RCC 7860 (cell line): ENCODE measurements at regions not wholly inside any gene's neighbourhood (a gene's known extent, or its start where the extent isn't known, plus 50 kb on each side); places are given as distances from the start of the nearest gene placed in this dataset.
A peak's percentile ranks its signal among the peaks of the same experiment; 100 is the strongest.

ENCODE experiments used
- DNase-seq: peaks from one replicate; pipeline ENCODE4 v3.0.0-alpha.2; 2015; ENCODE audit warnings: low spot score
- FAIRE-seq: peaks from 2 replicates; lab custom pipeline; 2012; peaks lifted over from hg19 to GRCh38; lab: Jason Lieb, UNC

DNA sequence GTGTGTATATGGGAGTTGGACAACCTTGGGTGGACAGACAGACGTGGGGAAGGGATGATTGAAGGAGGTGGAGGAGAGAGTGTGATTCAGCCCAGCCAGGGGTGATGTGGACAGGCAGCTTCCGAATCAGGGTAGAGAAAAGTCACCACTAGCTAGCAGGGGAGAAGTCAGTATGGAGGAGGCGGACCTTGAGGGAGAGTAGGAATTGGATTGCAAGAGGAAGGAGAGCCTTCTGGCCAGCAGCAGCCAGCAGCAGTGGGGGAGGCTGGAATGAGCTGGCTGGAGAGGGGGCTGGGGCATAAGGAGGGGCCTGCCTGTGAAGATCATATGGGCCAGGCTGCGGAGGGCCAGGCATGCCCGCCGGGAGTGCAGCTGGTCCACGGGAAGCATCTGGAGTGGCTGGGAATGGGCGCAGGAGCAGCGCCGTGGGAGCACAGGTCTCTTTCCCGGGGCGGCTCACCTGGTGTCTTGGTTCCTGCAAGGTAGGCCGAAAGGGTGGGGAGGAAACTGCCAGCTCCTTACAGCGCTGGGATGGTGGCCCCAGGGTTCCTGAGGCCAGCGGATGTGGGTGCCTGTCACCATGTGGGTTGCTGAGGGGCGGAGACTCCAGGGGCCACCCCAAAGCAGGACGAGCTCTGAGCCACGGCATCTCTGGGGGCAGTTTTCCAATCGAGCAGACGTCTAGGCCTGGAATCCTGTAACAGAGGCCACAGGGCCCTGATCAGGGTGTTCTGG lies 235.3 kb downstream of the SEC14L1 start:
- FAIRE-seq (no peak), DNase-seq (peak; percentile 55)

DNA sequence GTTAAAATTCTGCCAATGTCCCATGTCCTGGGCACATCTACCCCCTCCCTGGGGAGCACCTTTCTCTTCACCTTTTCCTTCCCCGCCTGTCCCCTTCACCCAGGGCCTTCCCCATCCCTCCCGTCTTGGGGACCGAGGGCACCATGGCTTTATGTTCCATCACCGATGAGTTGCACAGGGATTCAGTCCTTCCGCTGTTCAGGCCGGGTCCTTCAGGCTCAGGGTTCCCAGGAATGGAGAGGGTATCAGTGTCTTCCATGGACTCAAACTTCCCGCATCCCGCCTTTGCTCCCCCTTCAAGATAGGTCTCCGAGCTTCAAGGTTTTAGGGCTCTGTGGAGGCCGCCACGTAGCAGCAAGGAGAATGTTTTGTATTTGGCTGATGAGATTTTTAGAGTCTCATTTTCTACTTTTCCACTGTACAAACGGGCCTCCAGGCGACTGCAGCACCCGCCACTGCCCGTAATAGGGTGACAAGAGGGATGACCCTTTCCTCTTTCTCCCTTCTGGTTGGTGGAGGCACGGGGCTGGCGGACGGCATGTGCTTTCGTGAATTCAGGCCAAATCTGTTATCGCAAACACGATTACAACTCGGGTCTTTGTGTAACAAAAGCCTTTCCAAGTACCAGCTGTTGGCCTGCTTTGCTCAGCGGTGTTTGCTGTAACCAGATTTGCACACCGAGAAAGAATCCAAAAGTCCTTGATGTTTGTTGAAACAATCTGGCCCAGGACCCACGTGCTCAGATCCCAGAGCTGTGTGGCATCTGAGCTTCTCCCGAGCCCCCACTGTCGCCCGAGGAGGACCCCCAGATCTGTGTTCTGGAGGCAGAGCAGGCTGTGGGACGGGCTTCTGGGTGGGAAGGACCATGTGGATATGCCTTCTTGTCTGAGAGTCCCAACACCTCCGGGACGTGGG lies 236.3 kb downstream of the SEC14L1 start:
- no peak for FAIRE-seq
- DNase-seq = no peak

- FAIRE-seq = no peak
- DNase-seq = no peak
Observed at GRCh38 chr17:77377710-77378235, 237.0 kb downstream of the SEC14L1 start.

DNA sequence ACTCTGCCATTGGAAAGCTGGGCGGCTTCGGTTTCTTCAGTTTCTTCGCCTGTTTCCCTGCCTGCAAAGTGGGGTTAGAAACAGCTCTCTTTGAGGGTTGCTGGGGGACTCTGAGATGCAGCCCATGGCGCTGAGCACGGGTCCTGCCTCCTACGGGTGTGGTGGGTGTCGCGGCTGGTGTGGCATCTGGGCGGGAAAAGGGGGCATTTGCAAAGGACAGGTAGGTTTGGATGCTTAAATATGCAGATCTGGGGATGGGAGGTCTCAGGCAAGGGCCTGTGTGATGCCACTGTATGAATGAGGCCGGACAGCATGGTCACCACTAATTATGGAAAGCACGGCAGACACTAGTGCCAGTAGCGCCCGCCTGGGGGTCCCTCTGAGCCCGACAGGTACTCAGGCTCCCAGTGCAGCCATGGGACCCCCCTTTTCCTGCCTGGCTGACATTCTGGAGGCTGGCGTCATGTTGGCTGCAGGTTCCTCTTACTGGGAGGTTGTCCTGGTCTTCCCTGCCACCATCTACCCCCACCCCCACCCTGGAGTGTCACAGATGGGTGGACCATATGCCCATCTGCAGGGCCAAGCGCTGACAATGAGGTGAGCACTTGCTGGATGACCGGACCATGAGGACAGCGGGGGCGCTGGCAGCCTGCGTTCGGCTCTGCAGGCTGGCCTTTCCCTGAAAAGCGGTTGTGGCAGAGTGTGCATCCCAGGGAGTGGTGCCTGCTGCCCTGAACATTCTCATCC lies 237.7 kb downstream of the SEC14L1 start:
- FAIRE-seq (no peak), DNase-seq (no peak)

GRCh38 chr17:77379065-77379428 lies 238.3 kb downstream of the SEC14L1 start:
- FAIRE-seq (no peak), DNase-seq (no peak)

DNA sequence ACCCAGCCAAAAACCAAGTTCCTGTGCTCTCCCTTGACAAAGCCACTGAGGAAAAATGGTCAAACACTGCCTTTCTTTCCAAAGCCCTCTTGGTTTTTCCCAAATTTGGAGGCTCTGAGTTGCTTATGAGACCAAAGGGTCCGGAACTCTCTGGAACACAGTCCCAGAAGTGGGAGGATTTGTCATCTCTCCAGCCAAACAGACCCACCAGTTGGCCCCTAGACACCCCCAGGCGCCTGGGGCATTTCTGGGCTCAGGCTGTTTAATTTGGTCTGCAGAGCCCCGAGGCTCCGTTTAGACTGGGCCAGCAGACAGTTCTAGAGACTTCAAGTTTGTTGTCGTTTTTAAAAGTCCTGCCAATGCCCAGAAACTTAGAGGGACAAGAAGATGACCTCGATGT lies 239.1 kb downstream of the SEC14L1 start:
- DNase-seq = no peak
- FAIRE-seq = no peak

GRCh38 chr17:77380395-77381184 lies 239.8 kb downstream of the SEC14L1 start:
- DNase-seq = no peak
- no peak for FAIRE-seq

DNA sequence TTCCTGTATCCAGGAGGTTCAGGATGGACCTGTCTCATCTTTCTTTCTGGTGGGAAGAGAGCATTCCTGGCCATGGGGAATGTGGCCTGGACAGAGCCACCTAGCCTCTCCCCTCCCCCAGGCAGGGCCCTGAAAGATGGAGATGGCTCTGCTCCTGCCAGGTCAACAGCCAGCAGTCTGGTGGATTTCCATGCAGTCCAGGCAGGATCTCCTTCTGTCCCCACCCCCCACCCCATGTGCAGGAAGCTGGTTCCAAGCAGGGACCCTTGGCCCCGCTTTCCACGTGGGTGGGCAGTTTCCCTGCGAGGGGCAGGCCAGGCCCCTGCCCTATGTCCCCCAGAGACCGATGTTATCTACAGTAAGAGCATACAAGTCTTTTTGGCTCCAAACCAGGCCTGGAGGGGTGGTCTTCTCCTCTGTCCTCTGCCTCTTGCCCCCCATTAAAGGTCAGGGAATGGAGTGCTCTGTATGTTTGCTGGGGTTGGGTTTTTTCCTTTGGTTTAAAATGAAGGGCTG lies 240.5 kb downstream of the SEC14L1 start:
- FAIRE-seq (no peak), DNase-seq (no peak)

- DNase-seq = no peak
- no peak for FAIRE-seq
Observed at GRCh38 chr17:77381731-77382130, 241.0 kb downstream of the SEC14L1 start.

DNA sequence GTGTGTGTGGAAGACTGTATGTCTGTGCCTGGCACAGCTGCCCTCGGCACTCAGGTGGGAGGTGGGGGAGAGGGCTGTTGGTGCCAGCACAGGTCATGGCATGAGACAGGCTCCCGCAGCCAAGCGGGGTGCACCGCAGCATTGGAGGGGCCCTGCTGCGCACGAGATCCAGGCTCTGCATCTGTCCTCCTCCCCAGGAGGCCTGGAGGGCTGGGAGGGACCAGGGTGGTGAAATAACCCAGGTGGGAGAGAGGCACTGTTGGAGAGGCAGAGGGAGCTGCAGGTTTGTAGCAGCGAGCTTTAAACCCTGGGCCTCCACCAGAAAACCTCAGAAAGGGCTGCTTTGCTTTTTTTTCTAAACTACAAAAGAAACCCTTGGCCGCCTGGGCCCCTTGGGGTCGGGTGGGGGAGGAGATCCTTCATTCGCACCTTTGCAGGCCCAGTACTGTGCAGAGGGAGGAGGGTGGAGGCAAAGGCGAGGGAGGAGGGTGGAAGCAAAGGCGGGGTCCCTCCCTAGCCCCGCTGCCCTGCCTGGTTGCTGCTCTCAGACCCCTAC lies 241.7 kb downstream of the SEC14L1 start:
- FAIRE-seq = no peak

GRCh38 chr17:77382966-77383612 lies 242.3 kb downstream of the SEC14L1 start:
- DNase-seq (no peak), FAIRE-seq (no peak)

More for the DNA sequence above, 241.7 kb downstream of the SEC14L1 start:
- no peak for DNase-seq

- DNase-seq (no peak), FAIRE-seq (no peak)
Observed at GRCh38 chr17:77383613-77384608, 243.1 kb downstream of the SEC14L1 start.

GRCh38 chr17:77385750-77386501 lies 245.2 kb downstream of the SEC14L1 start:
- FAIRE-seq (no peak), DNase-seq (no peak)

DNA sequence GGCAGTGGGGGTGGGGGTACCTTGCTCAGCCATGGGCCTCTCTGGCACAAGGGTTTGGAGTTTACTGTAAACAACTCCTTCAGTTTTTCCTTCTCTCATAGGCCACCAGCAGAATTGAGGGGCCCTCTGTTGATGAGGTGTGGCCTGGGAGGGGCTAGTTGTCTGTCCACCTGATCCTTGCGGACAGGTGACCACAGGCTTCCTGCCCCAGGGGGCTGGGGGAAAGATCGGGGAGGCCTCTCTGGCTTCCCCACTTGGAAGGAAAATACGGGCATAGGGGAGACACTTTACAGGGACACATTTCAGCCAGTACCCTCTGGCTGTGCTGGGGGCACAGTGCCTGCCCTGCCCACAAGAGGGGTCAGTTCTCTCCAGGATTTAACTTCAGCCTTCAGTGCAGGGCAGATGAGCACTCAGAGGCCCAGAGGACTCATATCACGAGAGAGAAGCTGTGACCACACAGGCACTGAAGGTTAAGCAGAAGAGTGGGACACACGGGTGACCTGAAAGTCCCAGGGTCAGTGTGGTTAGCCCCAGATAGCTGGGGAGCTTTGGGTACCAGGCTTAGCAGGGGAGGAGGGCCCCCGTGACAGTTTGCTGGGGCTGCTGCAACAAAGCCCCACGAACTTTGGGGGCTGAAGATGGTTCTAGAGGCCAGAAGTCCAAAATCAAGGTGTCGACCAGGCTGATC lies 245.9 kb downstream of the SEC14L1 start:
- no peak for FAIRE-seq
- DNase-seq = no peak

GRCh38 chr17:77387891-77388290 lies 247.1 kb downstream of the SEC14L1 start:
- no peak for FAIRE-seq
- no peak for DNase-seq

GRCh38 chr17:77388384-77389306 lies 247.9 kb downstream of the SEC14L1 start:
- FAIRE-seq (no peak), DNase-seq (no peak)
